ENCODE measurements at regions not wholly inside any gene's neighbourhood (a gene's known extent, or its start where the extent isn't known, plus 50 kb on each side); places are given as distances from the start of the nearest gene placed in this dataset.

- TF ChIP-seq ETS1 (IDR thresholded peaks at IDR 0.05) (no peak), EZH2 (IDR thresholded peaks at IDR 0.05; ENCODE audit: low read depth, unreplicated experiment) (no peak), NANOG (IDR thresholded peaks at IDR 0.05; ENCODE audit: borderline replicate concordance) (no peak)
Observed at GRCh38 chr5:116655431-116655830, 80.8 kb upstream of the SEMA6A start (continued).

- peaks cover 4% of the 10 kb centered on the region; the same call in 1 of the 3 replicates for H3K36me3 Mint-ChIP-seq (ENCODE audit: low read depth)
- H3K4me3 Mint-ChIP-seq: no peak overlapping the region
- no peak overlapping the region for H3K27ac ChIP-seq (ENCODE audit: low read depth)
Observed at GRCh38 chr5:116654925-116655324, 80.3 kb upstream of the SEMA6A start.

More at GRCh38 chr5:116654925-116655324, 80.3 kb upstream of the SEMA6A start:
- ATAC-seq (no peak), DNase-seq (ENCODE audit: low spot score) (no peak)
- Histone ChIP-seq H3K4me3 (no peak overlapping the region), H3K27me3 (ENCODE audit: insufficient read depth) (no peaks in the 10 kb centered on the region), H4K20me1 (replicated peaks; ENCODE audit: insufficient read depth) (no peaks in the 10 kb centered on the region), H3K4me1 (ENCODE audit: insufficient read depth) (peaks cover 59% of the 10 kb centered on the region), H3F3A (replicated peaks; ENCODE audit: low read depth) (no peaks in the 10 kb centered on the region), H3K4me2 (peak overlapping the region; percentile 29), H3K79me2 (replicated peaks; ENCODE audit: insufficient read depth) (no peaks in the 10 kb centered on the region), H3K36me3 (ENCODE audit: insufficient read depth) (no peaks in the 10 kb centered on the region), H3K9me2 (ENCODE audit: insufficient read depth) (no peaks in the 10 kb centered on the region), H2AFZ (no peak overlapping the region)
- H3K27me3 Mint-ChIP-seq (ENCODE audit: insufficient read depth, low read depth, poor library complexity): peaks cover 1% of the 10 kb centered on the region
- H3K27ac Mint-ChIP-seq: peak overlapping the region; percentile 84
- no peak for TF ChIP-seq STAT1 (IDR thresholded peaks at IDR 0.05; ENCODE audit: unreplicated experiment)
- no peak for TF ChIP-seq ZNF114 (CRISPR knock-in tag; IDR thresholded peaks at IDR 0.05)
- no peak for TF ChIP-seq ZNF462 (CRISPR knock-in tag; IDR thresholded peaks at IDR 0.05)
- TF ChIP-seq JUNB (IDR thresholded peaks at IDR 0.05; ENCODE audit: unreplicated experiment): no peak
- no peak for TF ChIP-seq POLR2AphosphoS5 (IDR thresholded peaks at IDR 0.05; ENCODE audit: low read depth)
- no peak for TF ChIP-seq EZH2phosphoT487 (IDR thresholded peaks at IDR 0.05; ENCODE audit: unreplicated experiment)
- H3K4me1 Mint-ChIP-seq: peaks cover 61% of the 10 kb centered on the region
- H3K9me3 Mint-ChIP-seq: peaks cover 4% of the 10 kb centered on the region; the same call in 1 of the 3 replicates

Data from GM23338 (cell line).